Urinary bladder (tissue), 3 donors: ENCODE measurements at regions not wholly inside any gene's neighbourhood (a gene's known extent, or its start where the extent isn't known, plus 50 kb on each side); places are given as distances from the start of the nearest gene placed in this dataset.
"Not testable (repeated sequence)": the region's sequence is repeated elsewhere in the genome, so short reads cannot be mapped to it uniquely, and the experiment has no call there.

Experiments used
- DNase-seq: peaks from one replicate; pipeline ENCODE4 v3.0.0-alpha.2; 2015; ENCODE audit errors: extremely low spot score
- H3K27ac ChIP-seq: one replicate; pipeline ENCODE4 v1.5.1; 2013; ENCODE audit warnings: low read depth, mild to moderate bottlenecking, moderate library complexity
- H3K36me3 ChIP-seq: one replicate; pipeline ENCODE4 v1.6.1; 2013; ENCODE audit warnings: mild to moderate bottlenecking, moderate library complexity; ENCODE audit not compliant: insufficient read depth
- H3K4me1 ChIP-seq: one replicate; pipeline ENCODE4 v1.6.1; 2013; ENCODE audit warnings: mild to moderate bottlenecking, moderate library complexity; ENCODE audit not compliant: insufficient read depth
- H3K4me3 ChIP-seq: one replicate; pipeline ENCODE4 v1.5.1; 2013; ENCODE audit warnings: low read depth, low read length
- WGBS: extraction: QIAGEN DNeasy Blood & Tissue Kit; methylation state at CpG from one replicate; pipeline ENCODE4 v1.1.7; 2013; 5-methylcytosine and 5-hydroxymethylcytosine counted together
- donor health status: healthy with polysubstance abuse.
- donor health status: healthy.

DNA sequence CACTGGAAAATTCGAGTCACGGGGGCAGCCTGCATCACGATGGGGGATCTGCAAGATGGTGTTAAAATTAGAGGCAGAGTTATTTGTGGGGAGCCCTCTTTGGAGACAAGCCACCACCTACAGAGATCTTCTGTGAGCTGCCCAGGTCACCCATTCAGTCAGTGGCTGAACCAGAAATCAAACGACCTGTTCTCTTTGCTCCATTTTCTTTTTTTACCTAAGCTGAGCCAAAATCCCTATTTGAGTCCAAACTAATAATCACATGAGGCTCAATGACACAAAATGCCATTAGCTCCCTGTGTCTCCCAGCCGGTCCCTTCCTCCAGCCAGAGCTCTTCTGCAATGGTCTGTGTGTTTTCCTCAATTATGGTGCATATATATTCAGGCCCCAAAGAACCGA is 394.2 kb downstream of the AGTPBP1 start:
- Histone ChIP-seq H3K36me3 (no peaks in the 10 kb centered on the region), H3K4me3 (no peak overlapping the region), H3K4me1 (no peaks in the 10 kb centered on the region), H3K27ac (no peak overlapping the region)
- WGBS: 68% methylated on average over 6 of the region's 6 CpGs
- no peak for DNase-seq

DNA sequence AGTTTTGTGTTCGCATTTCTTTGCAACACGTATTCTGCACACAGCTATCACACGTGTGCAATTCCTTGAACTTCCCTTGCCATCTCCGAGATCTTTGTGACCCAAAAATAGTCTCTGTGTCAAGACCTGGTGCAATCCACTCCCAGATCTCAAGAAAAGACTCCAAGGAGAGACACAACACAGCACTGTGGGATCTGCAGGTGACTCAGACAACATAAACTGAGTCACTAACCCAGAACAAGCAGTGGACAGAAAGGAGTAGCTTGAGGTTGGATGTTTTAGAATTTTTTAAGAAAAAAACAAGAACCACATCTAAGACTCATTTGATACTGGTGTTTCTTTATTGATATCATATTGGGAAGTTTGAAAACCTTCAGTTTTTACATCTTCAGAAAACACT is 396.9 kb downstream of the AGTPBP1 start:
- DNase-seq: no peak
- H3K27ac ChIP-seq: no peak overlapping the region
- no peak overlapping the region for H3K4me3 ChIP-seq
- 75% methylated on average over 4 of the region's 4 CpGs for WGBS
- H3K4me1 ChIP-seq: no peaks in the 10 kb centered on the region
- H3K36me3 ChIP-seq: no peaks in the 10 kb centered on the region

DNA sequence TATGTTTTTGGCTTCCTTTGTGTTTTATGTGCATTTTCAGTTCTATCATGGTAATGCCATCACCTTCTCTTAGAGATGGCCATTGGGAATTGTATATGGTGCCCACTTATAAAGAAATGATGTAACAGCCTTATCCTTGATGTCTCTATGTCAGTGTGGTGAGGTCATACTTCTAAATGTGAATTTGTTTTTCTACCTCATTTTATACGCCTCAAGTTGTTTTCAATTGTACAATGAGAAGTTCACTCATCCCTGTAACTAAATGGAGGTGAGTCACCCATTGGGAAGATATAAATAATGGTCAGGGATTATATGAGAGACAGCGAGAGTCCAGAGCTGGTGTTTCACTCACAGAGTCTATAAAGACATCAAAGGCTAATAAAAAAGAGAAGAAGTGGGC is 402.4 kb downstream of the AGTPBP1 start:
- H3K36me3 ChIP-seq: no peaks in the 10 kb centered on the region
- WGBS: 22% methylated on average over 2 of the region's 2 CpGs
- no peak overlapping the region for H3K27ac ChIP-seq
- DNase-seq: no peak
- no peak overlapping the region for H3K4me3 ChIP-seq
- no peaks in the 10 kb centered on the region for H3K4me1 ChIP-seq

DNA sequence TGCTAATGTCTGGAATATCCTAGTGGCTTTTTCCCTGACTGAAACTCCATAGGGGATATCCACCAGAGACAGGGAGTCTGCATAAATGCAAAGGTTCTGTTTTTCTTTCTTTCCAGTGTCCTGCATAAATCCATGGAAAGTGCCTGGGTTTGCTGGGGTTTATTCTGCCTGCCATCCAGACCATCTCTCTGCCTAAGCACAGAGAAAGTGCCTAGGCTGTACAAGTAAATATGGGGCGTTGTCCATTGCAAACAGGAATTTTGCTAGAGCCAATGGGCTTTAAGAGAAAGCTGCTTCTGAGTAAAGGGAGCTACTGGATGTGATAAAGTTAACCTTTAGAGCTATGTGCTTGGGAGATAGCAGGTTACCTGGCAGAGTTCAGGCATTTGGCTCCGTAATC is 407.5 kb downstream of the AGTPBP1 start:
- Histone ChIP-seq H3K27ac (no peak overlapping the region), H3K4me3 (no peak overlapping the region), H3K36me3 (no peaks in the 10 kb centered on the region), H3K4me1 (no peaks in the 10 kb centered on the region)
- DNase-seq: no peak
- 73% methylated on average over 2 of the region's 2 CpGs for WGBS

DNA sequence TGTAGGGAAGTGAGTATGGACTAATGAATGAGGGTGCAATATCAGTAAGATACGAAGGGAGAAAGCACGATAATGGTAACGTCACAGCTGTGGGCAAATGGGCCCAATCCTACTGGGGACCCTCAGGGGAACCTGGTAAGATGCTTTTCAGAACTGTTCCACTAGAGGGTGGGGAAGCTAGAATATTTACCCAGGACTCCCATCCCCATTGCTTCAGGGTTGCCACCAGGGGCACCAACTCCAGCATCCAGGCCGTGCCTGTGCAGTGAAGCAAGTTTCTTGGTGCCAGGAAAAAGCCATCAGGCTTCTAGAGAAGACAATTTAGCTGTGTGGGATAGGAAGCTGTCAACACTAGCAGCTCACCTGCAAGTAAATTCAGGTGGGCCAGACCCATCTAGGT is 409.3 kb downstream of the AGTPBP1 start:
- no peak overlapping the region for H3K4me3 ChIP-seq
- H3K27ac ChIP-seq: no peak overlapping the region
- no peaks in the 10 kb centered on the region for H3K36me3 ChIP-seq
- DNase-seq: no peak
- 87% methylated on average over 4 of the region's 4 CpGs for WGBS
- H3K4me1 ChIP-seq: no peaks in the 10 kb centered on the region

DNA sequence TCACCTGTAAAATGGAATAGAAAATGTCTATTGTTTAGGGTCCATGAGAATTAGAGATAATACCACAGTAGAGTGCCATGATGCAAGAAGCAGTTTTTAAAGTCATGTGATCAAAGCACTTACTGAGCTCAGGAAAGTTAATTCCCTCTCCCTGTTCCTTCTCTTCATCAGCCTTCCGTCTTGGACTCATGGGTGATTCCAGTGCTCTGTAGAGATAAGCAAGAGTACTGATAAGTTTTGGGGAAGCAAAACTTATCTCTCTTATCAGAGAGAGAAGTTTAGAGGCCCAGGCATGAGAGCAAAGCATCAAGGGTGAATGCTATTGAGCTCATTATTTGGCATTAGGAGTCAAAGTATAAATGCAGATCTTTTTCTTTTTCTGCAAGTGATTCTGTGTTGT is 410.1 kb downstream of the AGTPBP1 start:
- Histone ChIP-seq H3K4me3 (no peak overlapping the region), H3K27ac (no peak overlapping the region), H3K4me1 (no peaks in the 10 kb centered on the region), H3K36me3 (no peaks in the 10 kb centered on the region)
- WGBS: 33% methylated on average over 1 of the region's 1 CpG
- DNase-seq: no peak

DNA sequence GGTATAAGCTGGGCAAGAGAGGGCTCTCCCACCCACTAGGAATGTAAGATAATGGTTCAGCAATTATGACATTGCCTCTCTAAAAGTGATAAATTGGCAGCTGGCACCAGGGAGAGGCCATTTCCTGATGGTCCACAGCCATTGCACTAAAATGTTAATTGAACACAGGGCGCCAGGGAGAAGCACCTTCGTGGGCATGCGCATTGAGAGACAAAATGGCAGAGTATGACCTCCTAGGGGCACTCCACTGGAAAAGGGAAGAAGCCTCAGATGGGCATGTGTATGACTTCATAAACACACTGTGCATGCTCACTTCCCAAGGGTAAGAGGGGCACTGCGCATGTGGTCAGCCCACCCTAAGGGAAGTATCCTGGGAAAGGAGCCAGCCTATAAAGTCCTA is 419.2 kb downstream of the AGTPBP1 start:
- Histone ChIP-seq H3K4me3 (no peak overlapping the region), H3K27ac (no peak overlapping the region), H3K36me3 (no peaks in the 10 kb centered on the region), H3K4me1 (no peaks in the 10 kb centered on the region)
- 96% methylated on average over 4 of the region's 4 CpGs for WGBS
- no peak for DNase-seq

DNA sequence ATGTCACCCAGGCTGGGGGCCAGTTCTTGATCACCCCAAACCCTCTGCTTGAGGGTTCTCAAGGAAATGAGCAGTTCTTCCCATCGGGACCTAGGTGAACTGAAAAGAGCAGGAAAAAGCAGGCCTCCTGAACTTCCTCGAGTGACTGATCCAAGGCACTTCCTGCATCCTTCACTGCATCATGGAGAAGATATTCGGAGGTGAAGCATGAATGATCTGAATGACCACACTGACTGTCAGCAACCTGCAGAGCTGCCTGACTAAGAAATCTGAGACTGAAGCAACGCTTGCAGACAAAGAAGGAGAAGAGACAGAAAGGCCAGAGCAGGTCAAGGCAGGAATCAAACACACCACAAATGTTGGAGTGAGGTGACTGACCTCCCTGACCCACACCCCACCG is 420.2 kb downstream of the AGTPBP1 start:
- WGBS: 85% methylated on average over 5 of the region's 5 CpGs
- no peaks in the 10 kb centered on the region for H3K36me3 ChIP-seq
- no peaks in the 10 kb centered on the region for H3K4me1 ChIP-seq
- no peak for DNase-seq
- no peak overlapping the region for H3K4me3 ChIP-seq
- H3K27ac ChIP-seq: no peak overlapping the region

DNA sequence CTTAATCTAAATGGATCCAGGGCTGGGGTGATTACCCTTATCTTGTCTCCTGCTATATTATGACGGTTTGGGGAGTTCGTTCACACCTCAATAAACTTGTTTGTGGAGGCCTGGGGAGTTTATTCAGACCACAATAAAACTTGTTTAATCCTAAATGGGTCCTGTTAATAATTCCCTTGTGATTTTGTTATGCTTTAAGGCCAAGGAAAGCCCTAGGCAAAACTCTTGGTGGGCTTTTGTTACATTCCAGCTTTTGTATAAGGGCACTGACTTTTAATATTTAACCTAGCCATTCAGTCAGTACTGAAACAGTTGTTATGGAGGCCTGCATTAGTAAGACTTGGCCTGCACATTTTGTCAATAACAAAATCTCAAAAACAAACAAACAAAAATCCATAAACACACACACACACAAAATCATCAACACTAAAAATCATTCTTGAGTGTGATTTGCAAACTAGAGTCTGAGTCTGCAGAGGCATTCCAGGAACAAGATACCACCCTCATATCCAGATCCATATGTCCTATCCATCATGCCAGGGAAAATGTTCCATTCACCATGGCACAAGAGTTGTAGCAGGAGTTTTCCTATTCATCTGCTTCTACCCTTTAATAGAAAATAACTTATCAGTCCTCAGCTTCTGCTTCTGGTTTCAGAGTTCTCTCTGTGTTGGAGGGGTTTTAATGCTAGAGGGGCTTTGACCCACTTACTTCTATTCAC is 421.7 kb downstream of the AGTPBP1 start:
- Histone ChIP-seq H3K36me3 (no peaks in the 10 kb centered on the region), H3K4me3 (no peak overlapping the region), H3K27ac (no peak overlapping the region), H3K4me1 (no peaks in the 10 kb centered on the region)
- 70% methylated on average over 2 of the region's 2 CpGs for WGBS
- DNase-seq: no peak

DNA sequence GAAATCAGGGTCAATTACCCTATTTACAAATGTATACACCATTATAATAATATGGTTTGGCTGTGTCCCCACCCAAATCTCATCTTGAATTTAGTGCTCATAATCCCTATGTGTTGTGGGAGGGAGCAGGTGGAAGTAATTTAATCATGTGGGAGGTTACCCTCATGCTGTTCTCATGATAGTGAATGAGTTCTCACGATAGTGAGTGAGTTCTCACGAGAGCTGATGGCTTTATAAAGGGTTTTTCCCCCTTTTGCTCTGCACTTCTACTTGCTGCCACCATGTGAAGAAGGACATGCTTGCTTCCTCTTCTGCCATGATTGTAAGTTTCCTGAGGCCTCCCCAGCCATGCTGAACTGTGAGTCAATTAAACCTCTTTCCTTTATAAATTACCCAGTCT is 426.2 kb downstream of the AGTPBP1 start:
- not testable (repeated sequence) for H3K36me3 ChIP-seq, DNase-seq, H3K4me1 ChIP-seq, H3K27ac ChIP-seq, H3K4me3 ChIP-seq
- WGBS: 84% methylated on average over 2 of the region's 2 CpGs

DNA sequence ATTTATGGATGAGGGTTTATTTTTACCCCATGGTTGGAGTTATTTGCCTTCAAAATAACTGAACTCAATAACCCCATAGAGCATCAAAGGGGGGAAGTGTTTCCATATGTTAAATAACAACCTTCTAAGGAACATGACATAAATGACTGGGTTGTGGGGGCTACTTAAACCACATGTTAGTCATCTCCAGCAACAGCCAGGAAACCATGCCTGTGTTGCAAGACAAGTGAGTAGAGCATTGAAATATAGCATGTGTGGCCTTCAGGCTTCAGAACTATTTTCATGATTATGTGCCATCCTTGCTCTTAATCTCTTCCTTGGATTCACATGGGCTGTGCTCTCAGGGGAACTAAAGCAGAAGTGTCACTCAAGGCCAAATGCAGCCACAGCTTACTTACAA is 431.2 kb downstream of the AGTPBP1 start:
- DNase-seq: no peak
- no peak overlapping the region for H3K27ac ChIP-seq
- no peak overlapping the region for H3K4me3 ChIP-seq
- no peaks in the 10 kb centered on the region for H3K36me3 ChIP-seq
- H3K4me1 ChIP-seq: no peaks in the 10 kb centered on the region

DNA sequence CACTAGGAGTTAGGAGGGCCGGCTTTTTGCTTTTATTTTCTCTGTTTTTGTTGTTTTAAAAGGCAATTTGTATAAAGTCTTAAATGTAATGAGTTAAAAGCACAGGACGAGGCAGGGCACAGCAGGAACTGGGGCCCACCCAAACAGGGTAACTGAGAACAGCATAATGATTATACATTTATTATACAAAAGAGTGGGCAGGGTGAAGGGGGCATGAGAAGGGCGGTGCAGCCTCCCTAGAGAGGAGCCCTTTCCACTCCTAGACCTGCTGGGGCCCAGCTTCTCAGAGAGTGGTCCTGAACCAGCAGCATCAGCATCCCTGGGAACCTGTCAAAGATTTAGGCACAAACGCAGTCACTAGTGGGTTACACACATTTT is 438.0 kb downstream of the AGTPBP1 start:
- no peaks in the 10 kb centered on the region for H3K4me1 ChIP-seq
- H3K27ac ChIP-seq: no peak overlapping the region
- no peaks in the 10 kb centered on the region for H3K36me3 ChIP-seq
- no peak overlapping the region for H3K4me3 ChIP-seq
- no peak for DNase-seq
- WGBS: 73% methylated on average over 4 of the region's 4 CpGs

DNA sequence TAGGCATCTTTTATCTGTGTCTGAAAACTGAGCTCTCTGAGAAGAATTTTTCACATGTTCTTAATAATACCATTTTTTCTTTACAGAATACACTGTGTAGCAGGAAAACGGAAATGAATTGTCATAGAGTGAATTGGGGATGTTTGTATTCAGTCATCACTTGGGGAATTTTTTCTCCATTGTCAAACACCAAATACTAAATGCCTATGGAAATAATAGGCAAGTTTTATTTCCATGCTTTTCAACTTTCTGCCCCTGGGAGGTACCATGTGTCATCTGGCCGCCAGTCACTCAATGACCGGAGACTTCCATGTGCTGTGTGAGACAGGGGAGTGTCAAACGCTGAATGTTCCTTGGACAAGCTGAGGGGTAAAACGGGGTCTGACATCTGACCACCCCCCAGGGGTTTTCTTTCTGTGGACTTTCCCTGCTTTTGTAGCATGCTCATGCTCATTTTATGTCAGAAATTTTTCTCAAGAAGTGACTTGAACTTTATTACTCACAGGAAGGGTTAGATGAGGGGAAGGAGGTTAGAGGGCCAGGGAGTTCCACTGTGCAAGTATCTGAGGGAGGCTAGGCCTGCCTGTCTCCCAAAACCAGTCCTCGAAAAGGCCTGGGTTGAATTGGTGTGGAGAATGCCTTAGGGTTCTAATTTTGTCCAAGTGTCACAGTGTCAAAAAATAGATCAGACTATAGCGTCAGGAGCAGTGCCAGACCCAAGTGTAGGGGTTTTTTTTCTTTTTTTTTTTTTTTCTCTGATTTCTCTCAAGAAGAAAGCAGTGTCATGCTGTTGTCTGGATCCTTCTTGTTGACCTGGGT is 438.6 kb downstream of the AGTPBP1 start:
- no peaks in the 10 kb centered on the region for H3K4me1 ChIP-seq
- WGBS: 80% methylated on average over 7 of the region's 7 CpGs
- H3K4me3 ChIP-seq: no peak overlapping the region
- H3K27ac ChIP-seq: no peak overlapping the region
- no peak for DNase-seq
- no peaks in the 10 kb centered on the region for H3K36me3 ChIP-seq

DNA sequence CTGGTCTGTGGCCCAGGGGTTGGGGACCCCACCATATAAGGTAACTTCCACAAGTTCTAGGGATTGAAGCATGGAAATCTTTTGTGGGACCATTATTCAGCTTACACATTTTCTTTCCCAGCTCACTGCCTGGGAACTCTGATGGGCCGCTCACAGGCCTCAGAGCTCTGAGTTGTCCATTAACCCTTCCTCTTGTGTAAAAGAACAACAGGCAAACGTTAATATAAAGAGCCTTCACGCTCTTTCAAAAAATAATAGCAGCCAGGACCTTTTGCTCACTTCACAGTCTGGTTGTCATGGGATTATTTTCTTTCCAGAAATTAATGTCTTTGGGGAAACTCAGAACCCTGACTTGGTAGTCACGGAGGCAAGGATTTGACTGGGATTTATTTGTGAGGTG is 443.3 kb downstream of the AGTPBP1 start:
- Histone ChIP-seq H3K27ac (no peak overlapping the region), H3K4me1 (no peaks in the 10 kb centered on the region), H3K36me3 (no peaks in the 10 kb centered on the region), H3K4me3 (no peak overlapping the region)
- WGBS: 81% methylated on average over 4 of the region's 4 CpGs
- DNase-seq: no peak
